T-cell (primary cell): ENCODE measurements at regions not wholly inside any gene's neighbourhood (a gene's known extent, or its start where the extent isn't known, plus 50 kb on each side); places are given as distances from the start of the nearest gene placed in this dataset.

Experiments
- ATAC-seq, 4 experiments: fragments of 200-7000 bp in 3 of 4; fragments of 150-1000 bp in 1 of 4; cut with Tn5 transposase; replicated peaks in 1 of 4; 1 replicate in 3 of 4; 2 replicates in 1 of 4; pipeline ENCODE4 v1.10.0; 2021; ENCODE audit warnings: moderate library complexity in 3 of 4, mild to moderate bottlenecking in 2 of 4, moderate number of reproducible peaks in 1 of 4
- CTCF ChIA-PET, 2 donors: fragments of 300-600 bp; sonication (Branson Sonifier 250); formaldehyde crosslinking; loops; one replicate each; lab custom pipeline; 2022; ENCODE audit warnings: antibody characterized with exemption in 2 of 2; lab: Charles Lee
- POLR2A ChIA-PET, 2 donors: fragments of 300-600 bp; sonication (Branson Sonifier 250); formaldehyde crosslinking; loops; one replicate each; lab custom pipeline; 2022; ENCODE audit warnings: antibody characterized with exemption in 2 of 2; lab: Charles Lee
- DNase-seq, 35 experiments: peaks; one replicate each; pipeline versions ENCODE4 v3.0.0 to v3.0.0-alpha.2; 2013 to 2023
- H3K27ac ChIP-seq: one replicate; pipeline ENCODE4 v1.5.1; 2013; ENCODE audit warnings: low read length
- H3K27me3 ChIP-seq, 2 experiments: replicated peaks in 1 of 2; 1 replicate in 1 of 2; 2 replicates in 1 of 2; pipeline versions ENCODE4 v1.6.1 to v1.7.0; 2013; ENCODE audit warnings: low read length in 1 of 2, mixed read lengths in 1 of 2; ENCODE audit not compliant: control insufficient read depth in 2 of 2, insufficient read depth in 2 of 2; ENCODE audit errors: extremely low read depth in 1 of 2
- H3K36me3 ChIP-seq, 2 donors: 1 replicate in 1 of 2; 2 replicates in 1 of 2; pipeline versions ENCODE4 v1.6.1 to v1.7.0; 2013; ENCODE audit warnings: low read length in 1 of 2; ENCODE audit not compliant: control insufficient read depth in 2 of 2, insufficient read depth in 1 of 2; ENCODE audit errors: extremely low read depth in 1 of 2
- H3K4me1 ChIP-seq, 2 experiments: 1 replicate in 1 of 2; 2 replicates in 1 of 2; pipeline versions ENCODE4 v1.6.1 to v1.7.0; 2013; ENCODE audit warnings: low read length in 2 of 2, mixed read lengths in 1 of 2; ENCODE audit not compliant: insufficient read depth in 2 of 2, control insufficient read depth in 1 of 2; ENCODE audit errors: extremely low read depth in 1 of 2
- H3K4me3 ChIP-seq, 2 donors: 1 replicate in 1 of 2; 2 replicates in 1 of 2; pipeline versions ENCODE4 v1.5.1 to v1.7.0; 2013; ENCODE audit warnings: mild to moderate bottlenecking in 2 of 2, low read length in 1 of 2, moderate library complexity in 1 of 2; ENCODE audit not compliant: control insufficient read depth in 1 of 2; ENCODE audit errors: extremely low read depth in 1 of 2
- H3K9me3 ChIP-seq: 2 replicates; pipeline ENCODE4 v1.7.0; 2013
- H3K27ac Mint-ChIP-seq, 2 donors: one replicate each; pipeline ENCODE4 v1.8.0; 2020 to 2021; ENCODE audit warnings: mild to moderate bottlenecking in 2 of 2, mixed read lengths in 2 of 2
- H3K27me3 Mint-ChIP-seq, 2 donors: one replicate each; pipeline ENCODE4 v1.8.0; 2021 to 2022; ENCODE audit warnings: mixed read lengths in 2 of 2
- H3K36me3 Mint-ChIP-seq: one replicate; pipeline ENCODE4 v1.8.0; 2021; ENCODE audit warnings: mixed read lengths
- H3K4me1 Mint-ChIP-seq, 3 donors: one replicate each; pipeline ENCODE4 v1.8.0; 2020 to 2022; ENCODE audit warnings: mixed read lengths in 3 of 3, mild to moderate bottlenecking in 1 of 3
- H3K4me3 Mint-ChIP-seq, 3 donors: one replicate each; pipeline ENCODE4 v1.8.0; 2020 to 2022; ENCODE audit warnings: mild to moderate bottlenecking in 3 of 3, mixed read lengths in 3 of 3, moderate library complexity in 3 of 3
- H3K9me3 Mint-ChIP-seq, 3 donors: one replicate each; pipeline ENCODE4 v1.8.0; 2020 to 2022; ENCODE audit warnings: mixed read lengths in 3 of 3
- WGBS: methylation state at CpG from one replicate; pipeline ENCODE4 v1.1.5; 2013; ENCODE audit warnings: missing lambda C conversion rate; ENCODE audit not compliant: insufficient coverage; 5-methylcytosine and 5-hydroxymethylcytosine counted together

DNA sequence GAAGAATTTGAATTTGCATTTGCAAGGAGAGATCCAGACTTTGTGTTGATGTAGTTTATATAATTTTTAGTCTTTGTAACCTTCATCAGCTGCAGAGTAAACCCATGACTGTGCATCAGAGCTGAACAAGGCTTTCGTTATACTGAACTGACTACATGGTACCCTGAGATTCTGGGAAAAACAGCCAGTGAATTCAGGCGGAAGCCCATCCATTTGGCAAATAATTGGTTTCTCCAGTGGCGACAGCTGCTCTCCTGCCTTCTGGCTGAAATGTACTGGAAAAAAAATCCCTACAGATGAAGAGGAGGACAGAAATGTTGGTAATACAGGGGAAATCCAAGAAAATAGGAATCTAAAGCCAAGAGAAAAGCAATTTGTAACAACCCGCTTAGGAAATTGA is 657.5 kb upstream of the CDH7 start:
- Histone ChIP-seq H3K36me3 (no peaks in the 10 kb centered on the region), H3K4me1 (no peaks in the 10 kb centered on the region), H3K9me3 (no peaks in the 10 kb centered on the region), H3K4me3 (no peak overlapping the region), H3K27ac (no peak overlapping the region), H3K27me3 (no peaks in the 10 kb centered on the region)
- no peaks in the 10 kb centered on the region for H3K36me3 Mint-ChIP-seq
- H3K4me3 Mint-ChIP-seq = no peak overlapping the region
- ChIA-PET POLR2A (no interaction called here), CTCF (no interaction called here)
- no peaks in the 10 kb centered on the region for H3K4me1 Mint-ChIP-seq
- ATAC-seq (no peak), DNase-seq (no peak)
- H3K27me3 Mint-ChIP-seq = no peaks in the 10 kb centered on the region
- WGBS = 100% methylated on average over 1 of the region's 4 CpGs
- no peak overlapping the region for H3K27ac Mint-ChIP-seq
- H3K9me3 Mint-ChIP-seq = peaks cover 0 to 14% (median 9%) of the 10 kb centered on the region in 3 donors

DNA sequence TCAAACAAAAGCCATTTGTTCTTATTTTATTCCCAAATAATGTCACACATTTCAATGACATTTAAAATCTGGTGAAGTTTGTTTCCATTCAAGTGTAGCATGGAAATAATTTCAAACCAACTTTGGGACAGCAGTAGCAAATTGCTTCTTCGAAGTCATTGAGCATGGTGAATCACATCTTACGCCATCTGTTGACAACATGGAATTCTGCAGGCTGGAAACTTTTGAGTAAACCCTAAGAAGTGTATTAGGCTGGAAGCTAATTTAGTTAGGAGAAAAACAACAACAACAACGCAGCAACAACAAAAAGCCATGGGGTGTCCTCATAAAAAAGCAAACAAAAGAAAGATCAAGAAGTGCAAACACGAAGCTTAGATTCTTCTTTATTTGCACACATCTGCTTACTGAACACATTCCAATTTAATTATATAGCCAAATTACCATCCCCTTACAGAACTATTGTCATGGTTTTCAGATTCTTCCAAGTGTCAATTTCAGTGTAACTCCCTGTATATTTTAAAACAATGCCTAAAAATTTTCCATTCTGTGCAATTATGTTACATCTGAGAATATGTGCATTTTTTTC is 659.0 kb upstream of the CDH7 start:
- ATAC-seq = no peak
- no peak overlapping the region for H3K27ac ChIP-seq
- no peaks in the 10 kb centered on the region for H3K9me3 ChIP-seq
- peaks cover 0 to 14% (median 5%) of the 10 kb centered on the region in 3 donors for H3K9me3 Mint-ChIP-seq
- no peak overlapping the region for H3K27ac Mint-ChIP-seq
- CTCF ChIA-PET = no interaction called here
- no peaks in the 10 kb centered on the region for H3K4me1 Mint-ChIP-seq
- H3K4me3 ChIP-seq = no peak overlapping the region
- H3K27me3 ChIP-seq = no peaks in the 10 kb centered on the region
- no peaks in the 10 kb centered on the region for H3K4me1 ChIP-seq
- H3K36me3 Mint-ChIP-seq = no peaks in the 10 kb centered on the region
- no peak for DNase-seq
- no peaks in the 10 kb centered on the region for H3K27me3 Mint-ChIP-seq
- no peak overlapping the region for H3K4me3 Mint-ChIP-seq
- 0% methylated on average over 1 of the region's 4 CpGs for WGBS
- POLR2A ChIA-PET = no interaction called here
- no peaks in the 10 kb centered on the region for H3K36me3 ChIP-seq

DNA sequence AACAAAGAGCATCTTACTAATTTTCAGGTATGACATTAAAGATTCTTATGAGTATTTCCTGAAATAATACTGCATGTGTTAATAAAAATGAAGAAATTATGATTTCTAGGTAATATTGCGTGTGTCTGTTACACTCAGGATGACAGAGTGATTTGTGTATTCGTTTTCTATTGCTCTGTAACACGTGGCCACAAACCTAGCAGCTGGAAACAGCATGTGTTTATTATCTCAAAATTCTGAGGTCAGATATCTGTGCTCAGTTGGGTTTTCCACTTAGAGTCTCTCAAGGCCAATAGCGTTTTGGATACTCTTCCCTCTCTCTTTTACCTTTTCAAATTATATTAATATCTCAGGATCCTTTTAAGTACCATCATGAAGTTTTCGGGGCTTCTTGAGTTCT is 667.9 kb upstream of the CDH7 start:
- H3K4me1 Mint-ChIP-seq = no peaks in the 10 kb centered on the region

DNA sequence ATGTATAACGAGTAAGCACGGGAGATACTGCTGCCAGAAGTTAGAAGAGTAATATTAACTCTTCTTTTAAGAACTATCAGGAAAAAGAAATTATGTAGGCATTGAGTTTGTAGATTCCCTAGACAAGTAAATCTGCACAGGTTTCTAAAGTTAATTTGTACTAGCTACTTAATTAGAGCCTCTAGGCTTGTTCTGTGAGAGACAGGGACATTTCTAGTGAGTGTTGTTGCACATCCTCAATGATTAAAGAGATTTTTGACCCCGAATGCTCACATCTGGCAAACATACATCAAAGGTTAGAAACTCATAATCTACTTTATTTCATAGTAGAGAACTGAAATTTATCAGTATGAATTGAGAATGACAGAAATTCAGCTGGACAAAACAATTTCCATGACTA is 669.0 kb upstream of the CDH7 start:
- H3K4me3 ChIP-seq = no peak overlapping the region
- Mint-ChIP-seq H3K9me3 (peaks cover 0 to 15% (median 11%) of the 10 kb centered on the region in 3 donors), H3K4me3 (no peak overlapping the region), H3K27ac (no peak overlapping the region), H3K27me3 (no peaks in the 10 kb centered on the region), H3K36me3 (no peaks in the 10 kb centered on the region), H3K4me1 (no peaks in the 10 kb centered on the region)
- DNase-seq (no peak), ATAC-seq (no peak)
- H3K36me3 ChIP-seq = no peaks in the 10 kb centered on the region
- H3K4me1 ChIP-seq = no peaks in the 10 kb centered on the region
- no peaks in the 10 kb centered on the region for H3K27me3 ChIP-seq
- CTCF ChIA-PET = no interaction called here
- H3K27ac ChIP-seq = no peak overlapping the region
- no CpG with 5 or more reads among the region's 3 CpGs for WGBS
- no peaks in the 10 kb centered on the region for H3K9me3 ChIP-seq
- POLR2A ChIA-PET = no interaction called here

More for the DNA sequence above, 667.9 kb upstream of the CDH7 start:
- H3K4me3 ChIP-seq = no peak overlapping the region
- Mint-ChIP-seq H3K9me3 (peaks cover 0 to 15% (median 10%) of the 10 kb centered on the region in 3 donors), H3K36me3 (no peaks in the 10 kb centered on the region), H3K27ac (no peak overlapping the region), H3K27me3 (no peaks in the 10 kb centered on the region), H3K4me3 (no peak overlapping the region)
- no peak for DNase-seq
- POLR2A ChIA-PET = no interaction called here
- H3K9me3 ChIP-seq = no peaks in the 10 kb centered on the region
- WGBS = 56% methylated on average over 3 of the region's 5 CpGs
- no peaks in the 10 kb centered on the region for H3K36me3 ChIP-seq
- no peak for ATAC-seq
- CTCF ChIA-PET = no interaction called here
- H3K27ac ChIP-seq = no peak overlapping the region
- no peaks in the 10 kb centered on the region for H3K4me1 ChIP-seq
- no peaks in the 10 kb centered on the region for H3K27me3 ChIP-seq

DNA sequence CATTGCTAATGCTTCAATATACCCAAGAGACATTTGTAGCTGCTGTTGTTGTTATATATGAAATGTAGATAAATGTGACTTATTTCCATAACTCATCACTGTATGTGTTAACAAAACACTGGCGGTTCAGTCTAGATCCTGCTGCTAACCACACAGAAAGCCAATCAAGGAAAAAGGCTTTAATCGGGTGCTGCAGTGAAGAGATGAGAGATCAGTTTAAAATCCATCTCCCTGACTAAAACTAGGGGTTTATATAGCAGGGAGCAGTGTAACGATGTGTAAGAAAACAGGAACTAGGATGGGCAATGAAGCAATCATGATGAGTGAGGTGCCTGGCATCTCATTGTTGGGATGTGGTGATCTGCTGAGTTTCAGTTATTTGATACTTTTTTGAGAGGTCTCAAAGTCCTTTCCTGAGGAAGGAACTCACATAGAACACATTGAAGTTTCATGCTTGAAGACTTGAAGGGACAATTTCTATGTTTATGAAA is 677.7 kb upstream of the CDH7 start:
- no peaks in the 10 kb centered on the region for H3K27me3 Mint-ChIP-seq

DNA sequence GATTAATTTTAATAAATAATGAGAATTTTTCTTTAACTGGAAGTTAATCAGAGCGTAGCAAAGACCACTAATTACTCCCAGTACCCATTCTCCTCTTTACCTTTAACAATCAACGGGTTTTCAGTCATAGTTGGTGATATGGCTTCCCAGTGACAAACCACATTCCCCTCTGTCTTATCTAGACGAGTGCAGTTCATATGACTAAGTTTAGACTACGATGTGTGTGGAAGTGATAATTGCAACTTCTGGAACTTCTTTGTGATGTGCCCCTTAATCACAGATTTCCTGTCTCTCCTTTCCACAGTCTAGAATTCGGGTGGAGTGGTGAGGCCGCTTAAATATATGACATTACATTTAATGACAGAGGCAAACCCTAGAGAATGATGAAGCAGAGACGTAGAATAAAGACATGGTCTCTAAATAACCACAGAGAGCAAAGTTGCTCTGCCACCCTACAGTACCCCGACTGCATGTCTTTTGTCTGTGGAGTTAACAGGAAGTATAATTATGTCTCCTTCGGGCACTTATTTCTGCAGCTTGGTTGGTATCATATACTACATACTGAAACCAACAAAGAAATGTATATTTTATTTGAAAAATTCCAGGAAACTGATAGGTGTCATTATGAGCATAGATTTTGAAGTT is 693.3 kb upstream of the CDH7 start:
- Mint-ChIP-seq H3K27ac (no peak overlapping the region), H3K27me3 (no peaks in the 10 kb centered on the region), H3K9me3 (peaks cover 5 to 21% (median 12%) of the 10 kb centered on the region in 3 donors), H3K36me3 (no peaks in the 10 kb centered on the region), H3K4me1 (no peaks in the 10 kb centered on the region), H3K4me3 (no peak overlapping the region)
- H3K9me3 ChIP-seq = no peaks in the 10 kb centered on the region
- H3K4me1 ChIP-seq = no peaks in the 10 kb centered on the region
- ChIA-PET CTCF (no interaction called here), POLR2A (no interaction called here)
- no peak for ATAC-seq
- H3K27ac ChIP-seq = no peak overlapping the region
- H3K4me3 ChIP-seq = no peak overlapping the region
- no CpG with 5 or more reads among the region's 9 CpGs for whole genome bisulfite sequencing
- DNase-seq = no peak
- no peaks in the 10 kb centered on the region for H3K27me3 ChIP-seq
- no peaks in the 10 kb centered on the region for H3K36me3 ChIP-seq

More for the DNA sequence above, 677.7 kb upstream of the CDH7 start:
- no peak overlapping the region for H3K27ac Mint-ChIP-seq
- DNase-seq = no peak
- H3K27ac ChIP-seq = no peak overlapping the region
- H3K27me3 ChIP-seq = no peaks in the 10 kb centered on the region
- no peaks in the 10 kb centered on the region for H3K4me1 Mint-ChIP-seq
- no peak overlapping the region for H3K4me3 Mint-ChIP-seq
- no CpG with 5 or more reads among the region's 3 CpGs for WGBS
- H3K4me1 ChIP-seq = no peaks in the 10 kb centered on the region
- H3K9me3 Mint-ChIP-seq = peaks cover 0 to 27% (median 14%) of the 10 kb centered on the region in 3 donors
- ChIA-PET CTCF (no interaction called here), POLR2A (no interaction called here)
- H3K36me3 ChIP-seq = no peaks in the 10 kb centered on the region
- no peaks in the 10 kb centered on the region for H3K36me3 Mint-ChIP-seq
- H3K4me3 ChIP-seq = no peak overlapping the region
- no peak for ATAC-seq
- no peaks in the 10 kb centered on the region for H3K9me3 ChIP-seq
